ENCODE measurements at regions not wholly inside any gene's neighbourhood (a gene's known extent, or its start where the extent isn't known, plus 50 kb on each side); places are given as distances from the start of the nearest gene placed in this dataset.
A peak's percentile ranks its signal among the peaks of the same experiment; 100 is the strongest.

DNA sequence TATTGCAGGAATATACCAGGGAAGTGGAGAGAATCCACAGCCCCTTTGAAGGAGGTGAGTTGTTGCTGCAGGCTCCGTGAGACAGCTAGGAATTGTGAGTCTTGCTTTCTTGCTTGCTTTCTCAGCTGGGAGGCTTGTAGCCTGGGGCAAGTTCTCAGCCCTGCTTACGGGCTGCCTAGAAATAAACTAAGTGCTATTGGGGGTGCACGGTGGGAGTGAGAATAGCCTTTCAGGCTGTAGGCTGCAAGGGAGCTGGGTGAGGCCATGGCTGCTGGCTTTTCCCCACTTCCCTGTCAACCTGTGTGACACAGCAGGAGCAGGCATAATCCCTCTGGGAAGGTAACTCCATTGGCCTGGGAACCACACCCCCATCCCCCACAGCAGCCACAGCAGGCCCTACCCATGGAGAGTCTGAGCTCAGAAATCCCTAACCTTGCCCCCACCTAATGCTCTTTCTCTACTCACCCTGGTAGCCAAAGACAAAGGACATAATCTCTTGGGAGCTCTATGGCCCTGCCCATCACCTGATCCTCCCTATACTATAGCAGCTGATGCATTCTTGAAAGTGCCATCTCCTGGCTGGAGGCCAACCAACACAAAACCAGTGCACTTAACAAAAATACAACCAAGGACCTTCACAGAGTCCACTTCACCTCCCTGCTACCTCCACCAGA is 113.0 kb downstream of the MMRN1 start:
- FAIRE-seq: no peak

GRCh38 chr4:90012918-90013317 is 114.3 kb upstream of the CCSER1 start:
- no peak for FAIRE-seq

DNA sequence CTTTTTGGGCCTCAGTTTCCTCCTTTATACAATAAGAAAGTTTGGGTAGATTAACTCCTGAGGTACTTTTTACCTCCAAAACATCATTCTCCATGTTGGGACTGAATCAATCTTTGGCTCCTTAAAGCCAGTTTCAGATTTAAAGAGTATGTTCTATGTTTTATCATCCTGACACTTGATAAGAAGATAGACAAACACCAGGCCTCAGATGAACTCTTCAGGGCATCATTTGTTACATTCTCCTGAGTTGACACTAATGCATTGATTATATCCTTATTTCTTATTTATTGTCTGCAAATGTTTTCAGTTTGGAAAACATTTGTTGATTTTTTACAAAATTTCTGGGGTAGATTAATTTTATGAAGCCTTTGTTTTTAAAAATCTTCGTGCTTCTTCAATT is 102.7 kb upstream of the CCSER1 start:
- no peak for FAIRE-seq

DNA sequence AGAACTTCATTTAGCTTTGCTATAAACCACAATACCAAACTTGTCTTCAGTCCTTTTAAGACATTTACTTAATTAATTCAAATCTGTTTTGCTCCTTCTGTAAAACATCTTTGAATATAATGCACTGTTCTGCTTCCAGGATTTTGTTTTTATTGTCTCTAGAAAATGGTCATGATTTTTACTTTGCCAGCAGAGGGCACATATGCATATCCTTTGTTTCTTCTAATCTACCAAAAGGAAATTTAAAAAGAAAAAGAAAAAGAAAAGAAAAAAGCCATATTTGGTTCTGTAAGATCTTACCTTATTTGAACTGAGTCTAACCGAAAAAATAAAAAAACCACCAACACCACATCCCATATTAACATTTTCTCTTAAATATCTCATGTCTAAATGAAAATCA is 101.9 kb upstream of the CCSER1 start:
- peak; percentile 92 for FAIRE-seq

- FAIRE-seq: no peak
These were observed 99.6 kb upstream of the CCSER1 start for GRCh38 chr4:90027565-90027964.

DNA sequence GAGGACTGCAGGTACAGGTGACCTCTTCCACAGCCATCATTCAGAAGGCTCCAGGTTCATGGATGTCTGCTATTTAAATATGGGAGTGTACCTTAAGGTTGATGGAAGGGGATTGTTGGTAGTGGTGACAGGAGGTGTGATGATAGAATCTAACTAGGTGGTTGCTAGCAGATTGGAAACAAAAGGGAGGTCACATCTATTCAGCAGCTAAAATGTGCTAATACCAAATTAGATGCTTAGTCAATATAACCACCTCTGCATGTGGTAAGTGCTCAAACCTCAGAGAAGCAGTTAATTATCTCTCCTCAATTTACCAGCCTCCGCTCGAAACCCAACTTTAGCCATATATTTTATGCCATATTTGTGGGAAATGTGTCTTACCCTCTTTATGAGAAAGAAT is 98.7 kb upstream of the CCSER1 start:
- no peak for FAIRE-seq

DNA sequence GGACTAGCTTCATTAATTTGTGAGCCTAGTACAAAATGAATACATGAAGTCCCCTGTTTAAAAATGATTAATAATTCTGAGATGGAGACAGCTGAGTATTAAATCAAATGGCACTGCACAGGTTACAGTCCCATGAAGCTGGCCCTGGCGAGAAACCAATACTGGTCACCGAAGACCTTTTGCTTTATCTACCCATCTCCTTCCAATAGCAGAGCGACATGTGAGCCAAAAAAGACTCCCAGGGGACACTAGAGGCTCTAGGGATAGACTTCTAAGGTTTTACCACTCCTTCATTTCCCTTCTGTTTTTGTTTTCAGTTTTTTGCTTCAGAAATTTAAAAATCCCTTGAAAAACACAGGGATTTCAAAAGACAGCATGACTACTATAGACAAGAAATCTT is 97.0 kb upstream of the CCSER1 start:
- no peak for FAIRE-seq

DNA sequence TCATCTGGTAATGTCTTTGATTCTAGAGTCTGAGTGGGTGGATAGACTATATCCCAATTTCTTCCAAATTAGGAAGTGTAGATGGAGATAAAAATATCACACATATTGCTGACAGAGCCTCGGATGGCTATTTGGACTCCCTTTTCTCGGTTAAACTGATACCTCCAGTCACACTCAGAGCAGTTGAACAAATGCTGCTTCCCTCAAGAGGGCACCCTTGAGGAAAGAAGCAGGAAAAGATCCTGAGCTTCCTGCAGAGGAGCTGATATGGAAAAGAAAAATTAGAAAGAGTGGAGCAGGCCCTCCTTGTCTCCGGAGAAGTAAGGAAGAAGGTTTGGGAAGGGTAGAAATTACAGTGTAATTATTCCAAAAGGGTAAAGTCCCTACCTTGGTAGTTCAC is 96.2 kb upstream of the CCSER1 start:
- no peak for FAIRE-seq

GRCh38 chr4:90039122-90039521 is 88.1 kb upstream of the CCSER1 start:
- FAIRE-seq: no peak

DNA sequence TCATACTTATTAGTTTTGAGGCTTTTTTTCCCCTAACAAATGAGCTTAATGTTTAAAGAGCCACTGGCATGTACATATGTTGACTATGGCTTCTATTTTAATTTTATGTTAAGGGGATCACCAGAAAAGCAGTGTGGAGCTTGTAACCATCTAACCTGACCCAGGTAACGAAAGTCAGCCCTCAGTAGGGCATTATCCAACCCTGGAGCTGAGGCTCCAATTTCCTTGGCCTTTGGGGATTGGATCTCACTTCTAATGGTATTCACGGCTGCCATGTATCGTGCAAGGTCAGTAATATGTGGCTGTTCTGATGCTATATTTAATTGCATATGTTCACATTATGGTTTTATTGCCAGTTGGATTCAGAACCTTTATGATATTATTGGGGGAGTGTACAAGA is 75.2 kb upstream of the CCSER1 start:
- no peak for FAIRE-seq

DNA sequence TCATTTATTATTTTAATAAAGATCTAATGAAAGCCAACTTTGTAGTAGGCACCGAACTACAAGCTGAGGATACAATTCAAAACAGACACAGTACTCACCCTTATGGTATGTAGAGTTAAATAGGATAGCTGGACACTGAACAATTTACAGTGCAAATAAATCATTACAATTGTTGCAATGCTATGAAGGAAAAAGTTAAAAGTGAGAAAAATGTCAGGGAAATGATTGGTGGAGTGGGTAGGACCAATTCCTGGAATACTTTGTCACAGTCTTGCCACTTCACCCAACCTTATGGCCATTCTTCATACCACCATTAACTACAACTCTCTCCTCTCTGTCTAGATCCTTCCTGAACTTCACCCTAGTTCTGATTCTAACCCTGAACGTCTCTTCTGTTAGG is 70.1 kb upstream of the CCSER1 start:
- FAIRE-seq: no peak

DNA sequence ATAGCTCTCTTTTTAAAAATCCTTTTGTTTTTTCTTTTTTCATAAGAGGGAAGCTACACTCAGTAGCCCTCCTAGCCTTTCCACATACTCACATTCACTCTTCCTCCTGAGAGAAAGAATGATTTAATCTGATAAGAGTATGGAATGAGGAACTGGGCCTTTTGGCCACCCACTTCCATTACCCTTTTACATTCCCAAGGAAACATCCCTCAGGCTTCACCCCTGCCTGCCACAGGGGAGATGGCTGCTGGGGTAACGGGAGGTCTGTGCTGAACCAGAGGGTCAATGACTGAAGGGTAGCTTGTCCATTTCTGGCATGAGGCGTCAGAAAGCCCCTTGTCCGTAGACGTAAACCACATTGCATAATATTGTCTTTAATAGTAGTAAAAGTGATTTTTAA is 67.2 kb upstream of the CCSER1 start:
- no peak for FAIRE-seq

DNA sequence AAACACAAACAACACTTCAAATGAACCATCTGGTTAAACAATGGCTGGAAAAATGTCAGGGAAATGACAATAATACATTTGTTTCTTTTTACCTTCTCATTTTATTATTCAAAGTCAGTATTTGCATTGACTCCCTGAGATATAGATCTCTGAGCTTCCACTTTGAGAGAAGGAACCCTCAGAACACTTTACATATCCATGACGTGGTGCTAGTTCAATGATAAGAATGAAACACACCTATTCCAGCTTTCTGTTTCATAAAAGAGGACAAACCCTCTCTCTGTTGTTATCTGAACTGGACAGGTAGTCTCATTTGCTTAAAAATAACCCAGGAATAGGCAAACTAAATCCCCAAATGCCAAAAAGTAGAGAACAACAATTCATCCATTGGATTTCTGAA is 65.3 kb upstream of the CCSER1 start:
- FAIRE-seq: no peak

DNA sequence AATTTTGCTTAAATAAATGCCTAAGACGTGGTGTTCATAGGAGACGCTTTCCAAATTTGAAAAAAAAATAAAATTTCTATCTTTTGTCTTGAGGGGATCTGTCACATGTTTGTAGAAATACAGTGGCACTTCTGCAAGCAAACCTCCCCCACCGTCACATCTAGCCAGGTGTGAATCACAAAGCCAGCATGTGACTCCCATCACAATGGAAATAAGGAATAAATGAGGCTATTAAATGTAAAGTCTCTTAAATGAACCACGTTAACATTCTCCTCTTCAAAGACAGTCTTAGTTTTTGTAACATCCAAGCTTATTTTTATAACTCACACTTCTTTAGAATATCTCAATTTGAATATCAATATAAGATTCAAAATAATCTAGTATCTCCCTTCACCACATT is 63.0 kb upstream of the CCSER1 start:
- FAIRE-seq: no peak

GRCh38 chr4:90069151-90069550 is 58.0 kb upstream of the CCSER1 start:
- FAIRE-seq: no peak

GRCh38 chr4:90071289-90072235 is 55.6 kb upstream of the CCSER1 start:
- FAIRE-seq: no peak

DNA sequence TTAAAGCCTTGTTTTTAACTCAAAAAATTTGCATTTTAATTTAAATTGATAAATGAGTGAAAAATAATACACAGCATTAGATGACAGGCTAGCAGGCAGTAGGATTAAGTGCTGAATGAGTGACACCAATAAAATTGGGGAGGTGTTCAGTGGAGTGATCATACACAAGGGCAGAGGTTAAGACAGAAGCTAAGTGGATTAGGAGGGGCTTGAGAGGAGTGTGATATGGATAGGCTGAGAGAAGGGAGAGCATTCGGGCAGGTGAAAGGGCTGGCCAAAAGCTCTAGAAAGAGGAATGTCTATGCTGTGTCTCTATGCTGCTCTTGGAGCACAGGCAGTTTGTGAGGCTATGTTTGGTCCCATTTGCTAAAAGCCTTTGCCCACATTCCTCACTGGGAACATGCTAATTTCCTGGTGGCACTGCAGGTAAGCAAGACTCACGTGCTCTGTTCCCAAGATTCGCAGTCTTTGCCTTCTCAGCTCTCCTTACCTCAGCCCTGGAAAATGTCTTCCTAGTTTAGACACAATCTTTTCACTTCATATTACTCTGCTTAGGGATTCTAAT is 52.8 kb upstream of the CCSER1 start:
- no peak for FAIRE-seq

All from islet of Langerhans (tissue), 1 donor.